GM21529 (cell line): ENCODE measurements at regions not wholly inside any gene's neighbourhood (a gene's known extent, or its start where the extent isn't known, plus 50 kb on each side); places are given as distances from the start of the nearest gene placed in this dataset.
"Not testable (repeated sequence)": the region's sequence is repeated elsewhere in the genome, so short reads cannot be mapped to it uniquely, and the experiment has no call there.

Experiments
- ATAC-seq: cut with Tn5 transposase; IDR thresholded peaks from one replicate; pipeline ENCODE4 v1.9.1; 2021; ENCODE audit not compliant: unreplicated experiment

DNA sequence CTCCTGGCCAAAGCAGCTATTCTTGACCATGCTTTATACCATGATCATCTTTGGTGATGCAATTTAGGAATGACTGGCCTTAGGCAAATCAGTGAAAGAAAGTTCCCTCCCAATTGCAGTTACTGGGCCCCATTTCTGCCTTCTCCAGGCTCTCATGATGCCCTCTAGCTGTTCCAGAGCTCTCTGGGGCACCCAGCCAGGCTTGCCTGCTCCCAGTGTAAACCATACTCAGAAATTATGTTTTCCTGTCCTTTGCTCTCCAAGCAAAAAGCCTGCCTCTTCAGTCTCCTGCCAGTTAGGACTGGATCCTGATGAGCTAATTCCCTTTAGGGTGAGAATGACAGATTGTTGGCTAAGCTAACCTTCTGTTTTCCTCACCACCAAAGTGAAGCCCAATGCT is 85.3 kb upstream of the RBPJ start:
- peak; percentile 42 for ATAC-seq

DNA sequence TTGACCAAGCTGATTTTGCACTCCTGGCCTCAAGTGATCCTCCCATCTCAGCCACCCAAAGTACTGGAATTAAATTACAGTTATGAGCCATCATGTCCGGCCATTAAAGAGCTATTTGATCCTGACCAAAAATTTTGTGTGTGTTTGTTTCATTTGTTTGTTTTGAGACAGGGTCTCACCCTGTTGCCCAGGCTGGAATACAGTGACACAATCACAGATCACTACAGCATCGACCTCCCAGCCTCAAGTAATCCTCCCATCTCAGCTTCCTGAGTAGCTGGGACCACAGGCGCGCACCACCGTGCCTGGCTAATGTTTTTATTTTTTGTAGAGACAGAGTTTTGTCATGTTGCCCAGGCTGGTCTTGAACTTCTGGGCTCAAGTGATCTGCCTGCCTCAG is 82.9 kb upstream of the RBPJ start:
- ATAC-seq: no peak

DNA sequence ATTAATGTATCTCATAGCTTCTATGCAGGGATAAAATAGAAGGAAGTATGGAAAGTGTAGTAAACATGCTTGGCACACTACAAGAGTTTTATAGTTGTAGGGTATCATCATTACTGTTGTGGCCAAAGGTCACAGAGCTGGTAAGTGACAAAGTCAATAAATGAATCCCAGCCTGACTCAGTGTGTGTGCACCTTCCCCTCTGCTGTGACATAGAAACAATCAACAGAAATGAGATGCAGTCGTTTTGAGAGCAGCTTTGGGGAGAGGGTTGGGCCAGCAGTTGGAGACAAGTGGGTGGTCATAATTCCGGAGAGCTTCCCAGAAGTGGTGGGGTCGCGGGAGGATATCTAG is 82.4 kb upstream of the RBPJ start:
- no peak for ATAC-seq

DNA sequence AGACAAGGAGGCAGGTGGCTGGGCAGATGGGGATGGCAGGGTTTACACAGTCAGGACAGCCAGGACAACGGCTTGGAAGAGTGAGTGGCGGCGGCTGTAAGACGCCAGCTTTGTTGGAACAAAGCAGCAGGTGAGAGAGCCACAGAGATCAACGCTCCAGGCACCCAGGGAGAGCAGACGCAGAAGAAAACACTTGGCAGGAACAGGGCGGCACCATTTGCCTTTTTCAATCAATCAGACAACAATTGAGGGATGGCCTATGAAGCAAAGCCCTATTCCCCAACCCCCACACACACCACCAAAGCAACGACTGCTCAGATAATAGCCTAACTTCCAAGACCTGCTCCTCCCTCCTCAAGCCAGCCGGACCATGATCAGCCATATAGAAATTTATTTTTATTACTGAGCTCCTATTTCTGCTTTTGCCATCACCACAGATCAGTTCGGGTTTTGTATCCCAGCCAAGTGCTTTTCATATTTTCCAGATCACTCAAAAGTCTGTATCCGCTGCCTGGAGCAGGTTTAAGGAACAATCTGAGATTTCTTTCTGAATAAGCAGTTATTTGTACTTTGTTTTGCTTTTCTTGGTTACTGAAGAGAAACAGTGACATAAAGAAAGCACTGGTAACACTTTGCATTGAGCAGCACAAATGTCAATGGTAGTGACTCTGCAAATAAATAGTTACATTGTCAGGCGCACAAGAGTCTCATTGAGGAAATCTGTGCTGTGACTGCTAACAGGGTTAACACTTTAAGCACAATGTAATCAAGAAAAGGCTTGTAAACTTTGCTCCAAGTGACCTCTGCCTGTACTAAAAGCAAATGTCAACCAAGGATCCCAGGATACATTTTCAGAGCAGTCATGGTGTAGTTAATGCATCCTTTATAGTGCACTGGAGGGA is 81.8 kb upstream of the RBPJ start:
- no peak for ATAC-seq

DNA sequence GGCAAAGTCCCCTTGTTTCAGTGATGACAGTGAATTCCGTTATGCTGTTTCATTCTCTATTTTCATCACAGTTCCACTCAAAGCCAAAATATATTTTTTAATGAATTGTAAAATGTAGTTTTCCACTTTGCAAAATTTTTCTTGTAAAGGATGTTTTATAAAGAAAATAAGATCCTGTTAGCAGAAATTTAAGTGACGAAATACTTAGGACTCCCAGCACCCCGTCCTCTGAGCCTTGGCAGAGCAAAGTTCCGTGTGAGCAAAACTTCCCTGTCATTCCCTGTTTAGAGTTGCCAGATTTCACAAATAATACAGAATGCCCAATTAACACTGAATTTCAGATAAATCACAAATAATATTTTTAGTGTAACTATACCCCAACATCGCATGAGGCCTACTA is 81.0 kb upstream of the RBPJ start:
- no peak for ATAC-seq

DNA sequence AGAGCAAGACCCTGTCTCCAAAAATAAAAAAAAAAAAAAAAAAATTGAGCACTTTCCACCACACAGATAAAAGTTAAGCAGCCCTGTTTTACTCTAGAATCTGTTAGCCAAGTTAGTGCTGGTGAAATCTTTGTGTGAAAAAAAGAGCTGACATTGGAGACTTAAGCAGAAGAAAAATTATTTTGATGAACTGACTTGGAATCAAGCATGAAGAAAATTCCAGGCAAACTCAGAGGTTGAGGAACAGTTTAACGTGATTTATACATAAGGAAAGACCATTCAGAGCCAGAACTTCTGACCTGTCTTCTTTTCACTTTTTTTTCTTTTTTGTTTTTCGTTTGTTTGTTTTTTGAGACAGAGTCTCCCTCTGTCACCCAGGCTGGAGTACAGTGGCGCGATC is 79.6 kb upstream of the RBPJ start:
- ATAC-seq: no peak

DNA sequence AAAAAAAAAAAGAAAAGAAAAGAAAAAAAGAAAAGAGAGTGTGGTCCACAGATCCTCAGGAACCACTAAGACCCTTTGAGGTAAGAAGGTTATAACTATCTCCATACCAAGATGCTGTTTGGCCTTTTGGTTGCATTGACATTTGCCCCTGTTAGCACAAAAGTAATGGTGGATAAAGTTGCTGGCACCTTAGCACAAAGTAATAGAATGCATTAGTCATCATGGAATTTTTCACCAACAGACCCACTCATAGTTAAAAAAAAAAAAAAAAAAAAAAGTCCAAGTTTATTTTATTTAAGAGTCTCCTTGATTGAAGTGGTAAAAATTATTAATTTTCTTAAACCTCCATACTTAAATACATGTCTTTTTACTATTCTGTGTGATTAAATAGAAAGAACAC is 78.4 kb upstream of the RBPJ start:
- no peak for ATAC-seq

DNA sequence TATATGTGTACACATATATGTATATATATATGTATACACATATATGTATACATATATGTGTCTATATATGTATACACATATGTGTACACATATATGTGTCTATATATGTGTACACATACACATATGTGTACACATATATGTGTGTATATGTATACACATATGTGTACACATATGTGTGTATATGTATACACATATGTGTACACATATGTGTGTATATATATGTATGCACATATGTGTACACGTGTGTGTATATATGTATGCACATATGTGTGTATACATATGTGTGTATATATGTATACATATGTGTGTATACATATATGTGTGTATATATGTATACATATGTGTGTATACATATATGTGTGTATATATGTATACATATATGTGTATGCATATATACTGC is 76.7 kb upstream of the RBPJ start:
- not testable (repeated sequence) for ATAC-seq

DNA sequence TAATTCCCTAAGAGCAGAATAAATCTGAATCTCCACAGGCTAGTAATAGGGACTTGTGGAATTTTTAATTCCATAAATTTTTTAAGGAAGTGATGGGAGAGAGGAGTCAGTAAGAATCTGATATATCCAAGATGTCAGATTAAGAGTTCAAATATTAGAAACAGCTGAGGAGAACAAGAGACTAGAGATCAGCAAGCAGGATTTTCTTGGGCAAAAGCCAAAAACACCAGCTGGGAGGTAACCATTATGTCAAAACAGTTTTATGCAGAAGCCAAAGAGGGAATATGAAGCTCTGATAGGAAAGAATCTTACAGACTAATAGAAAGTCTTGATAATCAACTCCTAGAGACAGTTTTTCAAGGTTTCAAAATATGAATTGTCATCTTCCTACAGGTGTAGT is 72.2 kb upstream of the RBPJ start:
- ATAC-seq: no peak

DNA sequence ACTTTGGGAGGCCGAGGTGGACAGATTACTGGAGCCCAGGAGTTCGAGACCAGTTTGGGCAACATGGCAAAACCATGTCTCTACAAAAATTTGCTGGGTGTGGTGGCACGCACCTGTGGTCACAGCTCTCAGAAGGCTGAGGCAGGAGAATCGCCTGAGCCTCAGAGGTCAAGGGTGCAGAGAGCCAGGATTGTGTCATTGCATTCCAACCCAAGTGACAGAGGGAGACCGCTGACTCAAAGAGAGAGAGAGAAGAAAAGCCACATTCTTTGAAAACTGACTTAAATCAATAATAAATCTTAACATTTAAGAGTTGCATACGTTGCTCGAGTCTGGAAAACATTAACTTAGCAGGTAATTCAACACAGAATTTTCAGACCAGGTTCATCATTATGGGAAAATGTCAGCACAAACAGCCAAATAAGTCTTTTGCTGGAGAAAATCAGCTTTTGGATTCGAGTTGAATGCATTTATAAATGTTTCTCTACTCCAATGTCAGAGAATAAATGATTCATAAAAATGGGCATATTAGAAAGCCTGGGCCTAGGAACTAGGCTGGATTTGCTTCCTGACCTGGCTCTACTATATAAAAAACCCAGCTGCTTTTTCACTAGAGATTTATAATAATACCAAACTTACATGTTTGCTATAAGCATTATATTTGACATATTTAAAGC is 68.3 kb upstream of the RBPJ start:
- ATAC-seq: no peak

DNA sequence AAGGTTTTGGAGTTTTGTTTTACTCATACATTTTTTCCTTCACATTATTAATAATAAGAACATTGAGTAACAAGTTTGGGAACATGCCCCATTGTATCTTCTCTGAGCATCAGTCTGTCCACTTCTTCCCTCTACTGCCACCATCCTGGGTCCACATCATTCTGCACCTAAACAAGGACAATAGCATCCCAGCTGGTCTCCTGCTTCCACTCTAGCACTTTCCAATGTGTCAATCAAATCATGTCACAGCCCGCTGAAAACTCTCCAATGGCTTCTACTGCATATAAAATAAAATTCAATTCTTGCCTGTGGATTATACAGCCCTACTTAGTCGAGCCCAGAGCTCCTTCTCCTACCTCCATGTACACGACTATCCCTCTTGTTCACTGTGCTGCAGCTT is 66.8 kb upstream of the RBPJ start:
- no peak for ATAC-seq

DNA sequence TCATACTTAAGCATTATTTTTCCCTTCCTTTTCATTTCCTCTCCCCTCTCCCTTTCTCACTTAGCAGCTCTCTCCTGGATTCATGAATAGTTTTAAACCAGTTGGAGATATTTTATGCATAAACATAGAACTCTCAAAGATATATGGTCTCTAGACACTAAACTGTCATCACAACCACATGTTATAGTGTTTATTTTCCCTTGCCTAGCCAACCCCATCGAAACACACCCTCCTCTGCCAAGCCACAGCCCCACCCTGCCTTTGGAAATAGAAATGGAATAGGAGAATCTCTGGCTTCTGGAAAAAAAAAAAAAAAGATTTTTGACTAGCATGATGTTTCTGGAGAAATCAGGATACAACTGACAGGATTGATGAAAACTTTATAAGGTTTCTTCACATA is 64.8 kb upstream of the RBPJ start:
- no peak for ATAC-seq

DNA sequence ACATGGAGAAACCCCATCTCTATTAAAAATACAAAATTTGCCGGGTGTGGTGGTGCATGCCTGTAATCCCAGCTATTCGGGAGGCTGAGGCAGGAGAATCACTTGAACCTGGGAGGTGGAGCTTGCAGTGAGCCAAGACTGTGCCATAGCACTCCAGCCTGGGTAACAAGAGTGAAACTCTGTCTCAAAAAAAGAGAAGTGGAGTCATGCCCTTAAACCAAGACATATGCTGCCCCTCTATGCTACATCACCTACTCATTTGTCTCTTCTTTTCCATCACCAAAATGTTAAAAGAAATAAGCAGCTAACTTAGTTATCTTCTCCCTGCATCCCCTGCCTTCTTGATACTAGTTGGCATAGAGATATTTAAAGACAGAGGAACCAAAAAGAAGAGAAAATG is 63.4 kb upstream of the RBPJ start:
- ATAC-seq: not testable (repeated sequence)

DNA sequence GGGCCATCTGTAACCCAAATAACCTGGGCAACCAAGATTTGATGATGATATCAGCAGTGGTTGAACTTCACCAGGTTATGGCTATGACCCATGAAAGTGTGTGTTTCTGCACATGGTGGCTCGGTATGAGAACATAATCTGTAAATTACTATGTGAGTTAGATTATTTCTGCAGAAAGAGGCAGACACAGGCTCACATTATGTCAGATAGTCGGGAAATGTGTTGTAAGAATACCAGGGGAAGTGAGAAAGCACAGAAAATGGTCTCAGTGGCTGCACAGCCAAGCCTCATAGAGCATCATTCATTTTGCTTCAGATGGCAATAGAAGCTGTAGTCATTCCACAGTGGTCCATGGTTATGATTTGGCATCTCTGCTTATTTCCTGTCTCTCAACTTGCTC is 63.0 kb upstream of the RBPJ start:
- peak; percentile 84 for ATAC-seq

DNA sequence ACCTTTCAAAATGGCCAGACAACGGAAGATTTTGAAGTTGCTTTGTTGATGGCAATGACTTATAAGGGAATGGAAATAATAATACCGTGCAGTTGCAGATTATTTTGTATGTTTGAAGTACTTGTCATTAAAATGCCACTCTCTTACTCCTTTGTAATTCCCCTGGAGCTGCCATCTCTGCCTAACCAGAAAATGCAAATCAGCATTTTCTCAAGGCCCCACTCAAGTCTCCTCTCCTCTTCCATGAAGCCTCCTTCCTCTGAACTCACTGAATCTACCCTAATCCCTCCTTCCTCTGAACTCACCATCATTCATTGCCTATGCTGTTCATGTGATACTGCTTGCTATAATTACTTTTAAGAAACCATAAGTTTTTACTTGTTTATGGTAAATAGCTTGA is 60.2 kb upstream of the RBPJ start:
- ATAC-seq: no peak

DNA sequence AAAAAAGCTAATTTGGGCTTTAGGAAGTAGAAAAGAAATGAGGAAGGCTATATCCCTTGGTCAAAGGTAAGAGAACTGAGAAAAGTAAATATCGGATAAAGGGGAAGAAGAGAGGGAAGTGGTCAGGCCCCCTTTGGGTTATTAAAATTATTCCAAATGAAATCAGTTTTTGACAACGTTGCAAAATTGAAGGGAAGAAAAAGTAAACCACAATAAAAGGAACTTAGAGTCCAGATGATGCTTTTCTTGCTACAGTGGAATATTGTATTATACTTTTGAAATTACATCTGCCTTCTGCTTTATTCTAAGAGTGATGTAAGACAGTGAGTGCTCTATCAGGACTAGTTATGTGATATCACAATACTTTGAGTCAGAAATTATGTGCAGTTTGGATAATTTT is 59.4 kb upstream of the RBPJ start:
- no peak for ATAC-seq

DNA sequence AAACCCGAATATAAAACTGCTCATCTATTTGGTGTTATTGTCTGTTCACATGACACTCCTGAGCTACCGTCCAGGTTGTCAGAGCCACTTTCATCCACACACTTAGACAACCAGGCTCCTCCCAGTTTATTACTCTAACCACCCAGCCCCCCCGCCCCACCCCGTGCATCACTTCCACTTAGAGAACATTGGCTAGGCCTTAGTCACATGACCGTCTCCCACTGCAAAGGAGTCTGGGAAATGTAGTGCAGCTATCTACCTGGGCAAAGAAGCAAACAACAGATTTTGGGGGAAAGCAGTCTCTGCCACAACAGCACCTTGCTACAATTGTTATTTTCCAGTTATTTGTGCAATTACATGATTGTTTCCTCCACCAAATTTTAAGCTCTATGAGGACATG is 57.6 kb upstream of the RBPJ start:
- ATAC-seq: no peak

DNA sequence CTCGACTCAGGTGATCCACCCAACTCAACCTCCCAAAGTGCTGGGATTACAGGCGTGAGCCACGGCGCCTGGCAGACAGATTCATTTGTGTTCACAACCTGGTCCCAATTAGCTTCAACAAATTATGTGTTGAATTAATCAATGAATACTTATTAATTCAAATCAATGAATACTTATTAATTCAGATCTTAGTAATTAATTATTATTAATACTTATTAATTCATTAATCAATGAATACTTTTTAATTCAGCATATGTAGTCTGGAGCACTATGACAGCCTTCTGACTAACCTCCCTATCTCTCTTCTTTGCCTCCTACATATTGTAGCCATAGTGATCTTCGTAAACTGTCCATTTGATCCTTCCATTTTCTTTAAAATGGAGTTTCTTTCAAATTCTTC is 56.7 kb upstream of the RBPJ start:
- ATAC-seq: no peak

DNA sequence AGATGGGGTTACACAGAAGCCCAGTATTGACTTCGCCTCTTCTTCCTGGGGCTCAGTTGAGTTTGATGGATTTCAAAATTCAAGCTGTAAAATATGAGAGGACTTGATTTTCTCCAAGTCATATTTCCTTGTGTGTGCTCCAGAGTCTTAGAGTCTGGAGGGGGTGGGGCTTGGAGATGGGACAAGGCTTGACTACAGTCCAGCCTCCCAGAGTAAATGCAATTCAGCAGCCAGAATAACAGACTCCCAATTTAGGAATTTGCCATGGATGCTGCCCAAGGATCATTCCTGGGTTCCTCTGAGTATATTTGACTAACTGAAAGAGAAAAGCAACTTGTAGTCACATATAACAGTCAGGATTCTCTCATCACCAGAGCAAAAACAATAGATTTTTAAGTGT is 53.7 kb upstream of the RBPJ start:
- no peak for ATAC-seq

DNA sequence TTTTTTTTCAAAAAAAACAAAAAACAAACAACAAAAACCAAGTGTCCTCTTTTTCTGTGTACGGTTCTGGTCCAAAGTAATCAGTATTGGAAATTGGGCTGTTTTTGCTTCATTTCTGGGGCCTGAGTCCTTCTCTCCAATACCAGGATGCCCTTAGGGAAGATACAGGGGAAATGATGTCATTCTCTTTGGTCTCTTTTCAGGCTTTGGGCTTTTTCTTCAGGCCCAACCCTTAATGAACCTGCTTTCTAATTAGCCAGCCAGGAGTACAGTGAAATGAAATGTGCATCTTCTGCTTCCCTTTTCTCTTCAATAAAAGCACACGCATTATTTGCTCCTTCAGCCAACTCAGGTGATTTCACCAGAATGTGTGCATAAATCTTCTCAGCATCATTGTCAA is 52.6 kb upstream of the RBPJ start:
- no peak for ATAC-seq

DNA sequence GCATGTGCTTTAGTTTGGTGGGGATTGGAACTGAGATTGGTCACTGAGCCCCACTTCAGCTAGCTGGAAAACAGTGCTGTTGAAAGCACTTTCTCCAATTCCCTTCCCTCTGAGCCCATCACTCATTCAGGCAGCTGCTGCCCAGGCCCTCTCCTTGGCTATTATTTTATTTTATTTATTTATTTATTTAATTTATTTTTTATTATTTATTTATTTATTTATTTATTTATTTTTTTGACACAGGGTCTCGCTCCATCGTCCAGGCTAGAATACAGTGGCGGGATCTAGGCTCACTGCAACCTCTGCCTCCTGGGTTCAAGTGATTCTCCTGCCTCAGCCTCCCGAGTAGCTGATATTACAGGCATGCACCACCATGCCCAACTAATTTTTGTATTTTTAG is 51.8 kb upstream of the RBPJ start:
- ATAC-seq: no peak
